Parathyroid adenoma (tissue), 2 donors: ENCODE measurements at regions not wholly inside any gene's neighbourhood (a gene's known extent, or its start where the extent isn't known, plus 50 kb on each side); places are given as distances from the start of the nearest gene placed in this dataset.

Experiments
- H2AFZ ChIP-seq: fragments of 300-600 bp; sonication (generic); one replicate; pipeline ENCODE4 v1.7.0; 2017; ENCODE audit warnings: antibody characterized with exemption, mild to moderate bottlenecking
- H3K27ac ChIP-seq: fragments of 300-600 bp; sonication (generic); one replicate; pipeline ENCODE4 v1.7.0; 2017
- H3K27me3 ChIP-seq: fragments of 300-600 bp; sonication (generic); one replicate; pipeline ENCODE4 v1.7.0; 2017; ENCODE audit warnings: low read length; ENCODE audit not compliant: control insufficient read depth, insufficient read depth
- H3K36me3 ChIP-seq: fragments of 300-600 bp; sonication (generic); one replicate; pipeline ENCODE4 v1.7.0; 2017; ENCODE audit warnings: low read length; ENCODE audit not compliant: control insufficient read depth, insufficient read depth
- H3K4me1 ChIP-seq: fragments of 300-600 bp; sonication (generic); one replicate; pipeline ENCODE4 v1.7.0; 2017; ENCODE audit warnings: control low read depth
- H3K4me2 ChIP-seq: fragments of 300-600 bp; sonication (generic); one replicate; pipeline ENCODE4 v1.7.0; 2017; ENCODE audit warnings: low read length
- H3K4me3 ChIP-seq: fragments of 300-600 bp; sonication (generic); one replicate; pipeline ENCODE4 v1.7.0; 2017; ENCODE audit warnings: low read depth, low read length
- H3K79me2 ChIP-seq: fragments of 300-600 bp; sonication (generic); one replicate; pipeline ENCODE4 v1.7.0; 2017; ENCODE audit warnings: control low read depth
- H3K9ac ChIP-seq: fragments of 300-600 bp; sonication (generic); one replicate; pipeline ENCODE4 v1.7.0; 2017; ENCODE audit warnings: mild to moderate bottlenecking
- H3K9me3 ChIP-seq: fragments of 300-600 bp; sonication (generic); one replicate; pipeline ENCODE4 v1.7.0; 2017; ENCODE audit warnings: low read length; ENCODE audit not compliant: control insufficient read depth
- TF ChIP-seq, protein P1 (sequence below): fragments of 300-600 bp; sonication (generic); IDR thresholded peaks from one replicate; pipeline ENCODE4 v1.7.0; 2017; ENCODE audit warnings: antibody characterized with exemption, mild to moderate bottlenecking
- donor health status: primary hyperparathyroidism.

- Histone ChIP-seq H3K9ac (no peak overlapping the region), H3K36me3 (no peaks in the 10 kb centered on the region), H3K79me2 (no peaks in the 10 kb centered on the region), H3K4me1 (no peaks in the 10 kb centered on the region), H3K9me3 (no peaks in the 10 kb centered on the region), H2AFZ (no peak overlapping the region), H3K4me2 (no peak overlapping the region), H3K4me3 (no peak overlapping the region), H3K27me3 (peaks cover 3% of the 10 kb centered on the region), H3K27ac (no peak overlapping the region)
- TF ChIP-seq, protein P1, sequence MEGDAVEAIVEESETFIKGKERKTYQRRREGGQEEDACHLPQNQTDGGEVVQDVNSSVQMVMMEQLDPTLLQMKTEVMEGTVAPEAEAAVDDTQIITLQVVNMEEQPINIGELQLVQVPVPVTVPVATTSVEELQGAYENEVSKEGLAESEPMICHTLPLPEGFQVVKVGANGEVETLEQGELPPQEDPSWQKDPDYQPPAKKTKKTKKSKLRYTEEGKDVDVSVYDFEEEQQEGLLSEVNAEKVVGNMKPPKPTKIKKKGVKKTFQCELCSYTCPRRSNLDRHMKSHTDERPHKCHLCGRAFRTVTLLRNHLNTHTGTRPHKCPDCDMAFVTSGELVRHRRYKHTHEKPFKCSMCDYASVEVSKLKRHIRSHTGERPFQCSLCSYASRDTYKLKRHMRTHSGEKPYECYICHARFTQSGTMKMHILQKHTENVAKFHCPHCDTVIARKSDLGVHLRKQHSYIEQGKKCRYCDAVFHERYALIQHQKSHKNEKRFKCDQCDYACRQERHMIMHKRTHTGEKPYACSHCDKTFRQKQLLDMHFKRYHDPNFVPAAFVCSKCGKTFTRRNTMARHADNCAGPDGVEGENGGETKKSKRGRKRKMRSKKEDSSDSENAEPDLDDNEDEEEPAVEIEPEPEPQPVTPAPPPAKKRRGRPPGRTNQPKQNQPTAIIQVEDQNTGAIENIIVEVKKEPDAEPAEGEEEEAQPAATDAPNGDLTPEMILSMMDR: no peak
Measured at GRCh38 chr2:238744951-238745350, 102.9 kb upstream of the TWIST2 start.

- no peaks in the 10 kb centered on the region for H3K79me2 ChIP-seq
- no peaks in the 10 kb centered on the region for H3K9me3 ChIP-seq
- no peak overlapping the region for H3K27ac ChIP-seq
- no peak overlapping the region for H3K4me2 ChIP-seq
- H2AFZ ChIP-seq: no peak overlapping the region
- TF ChIP-seq, protein P1: no peak
- H3K4me1 ChIP-seq: no peaks in the 10 kb centered on the region
- no peaks in the 10 kb centered on the region for H3K36me3 ChIP-seq
- H3K27me3 ChIP-seq: peaks cover 3% of the 10 kb centered on the region
- H3K4me3 ChIP-seq: no peak overlapping the region
- H3K9ac ChIP-seq: no peak overlapping the region
Measured at GRCh38 chr2:238745997-238746396, 101.9 kb upstream of the TWIST2 start.

DNA sequence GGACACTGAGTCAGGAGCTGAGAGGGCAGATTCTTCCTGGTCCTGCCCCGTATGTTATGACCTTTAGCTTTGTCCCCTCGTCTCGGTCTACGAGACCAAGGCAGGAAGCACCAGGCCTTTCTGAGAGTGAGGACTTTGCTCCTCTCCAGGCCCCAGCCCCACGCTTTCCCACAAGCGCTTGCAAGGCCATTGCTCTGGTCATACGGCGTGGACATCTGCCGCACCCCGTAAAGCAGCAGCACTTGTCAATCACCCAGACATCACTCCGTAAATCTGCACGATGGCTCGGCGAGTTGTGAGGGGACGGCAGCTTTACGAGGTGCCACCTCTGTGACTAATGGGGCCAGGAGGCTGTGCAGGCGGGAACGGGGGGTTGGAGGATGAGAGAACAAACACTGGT lies 100.8 kb upstream of the TWIST2 start:
- Histone ChIP-seq H3K4me1 (no peaks in the 10 kb centered on the region), H3K9me3 (no peaks in the 10 kb centered on the region), H3K27ac (no peak overlapping the region), H3K27me3 (no peaks in the 10 kb centered on the region), H3K36me3 (no peaks in the 10 kb centered on the region), H3K4me3 (no peak overlapping the region), H3K79me2 (no peaks in the 10 kb centered on the region), H3K4me2 (no peak overlapping the region), H3K9ac (no peak overlapping the region), H2AFZ (no peak overlapping the region)
- TF ChIP-seq, protein P1: no peak

DNA sequence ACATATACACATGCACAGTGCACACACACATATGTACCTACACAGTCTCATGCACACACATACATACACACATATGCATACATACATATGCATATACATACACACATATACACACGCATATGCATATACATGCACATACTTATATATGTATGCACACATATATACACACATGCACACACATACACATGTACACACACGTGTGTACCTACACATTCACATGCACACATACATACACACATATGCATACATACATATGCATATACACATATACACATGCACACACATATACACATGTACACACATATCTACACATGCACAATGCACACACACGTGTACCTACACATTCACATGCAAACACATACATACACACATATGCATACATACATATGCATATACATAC lies 100.3 kb upstream of the TWIST2 start:
- H3K27me3 ChIP-seq: no peaks in the 10 kb centered on the region

More for the DNA sequence above, 100.3 kb upstream of the TWIST2 start:
- Histone ChIP-seq H3K36me3 (no peaks in the 10 kb centered on the region), H3K79me2 (no peaks in the 10 kb centered on the region), H3K4me2 (no peak overlapping the region), H2AFZ (no peak overlapping the region), H3K27ac (no peak overlapping the region), H3K4me1 (no peaks in the 10 kb centered on the region), H3K9ac (no peak overlapping the region), H3K9me3 (no peaks in the 10 kb centered on the region), H3K4me3 (no peak overlapping the region)
- TF ChIP-seq, protein P1: no peak
